ENCODE measurements at regions not wholly inside any gene's neighbourhood (a gene's known extent, or its start where the extent isn't known, plus 50 kb on each side); places are given as distances from the start of the nearest gene placed in this dataset.

- no peak overlapping the region for H3K4me3 ChIP-seq
- WGBS, 2 donors, result 87 to 93% methylated on average over 31 to 45 of the region's 58 CpGs
- DNase-seq, result peak in 1 of 2 donors; percentile 69
- no peak overlapping the region for H3K27ac ChIP-seq
- H3K27me3 ChIP-seq, result no peaks in the 10 kb centered on the region
- TF ChIP-seq POLR2AphosphoS5 (IDR thresholded peaks at IDR 0.05), result no peak
- TF ChIP-seq EP300 (IDR thresholded peaks at IDR 0.05), result no peak
- no peak for TF ChIP-seq POLR2A (IDR thresholded peaks at IDR 0.05)
- no peak for TF ChIP-seq CTCF (IDR thresholded peaks at IDR 0.05)
- ATAC-seq (ENCODE audit: low FRiP score in 2 of 2), result peak; percentile 19 to 28
- H3K36me3 ChIP-seq, result no peaks in the 10 kb centered on the region
- H3K4me1 ChIP-seq, result no peaks in the 10 kb centered on the region
- peaks cover 0 to 28% (median 11%) of the 10 kb centered on the region in 4 donors for H3K9me3 ChIP-seq
These were observed 1060.2 kb downstream of the TECRL start for GRCh38 chr4:63348735-63349673.

- H3K4me3 ChIP-seq, result no peak overlapping the region
- H3K27ac ChIP-seq, result no peak overlapping the region
- no peaks in the 10 kb centered on the region for H3K27me3 ChIP-seq
- H3K4me1 ChIP-seq, result no peaks in the 10 kb centered on the region
- no peak for ATAC-seq (ENCODE audit: low FRiP score in 2 of 2)
- H3K9me3 ChIP-seq, result peaks cover 3 to 10% (median 7%) of the 10 kb centered on the region in 4 donors
- no peaks in the 10 kb centered on the region for H3K36me3 ChIP-seq
- WGBS, 2 donors, result 57 to 74% methylated on average over 1 of the region's 1 CpG
- no peak for DNase-seq
- TF ChIP-seq EP300 (IDR thresholded peaks at IDR 0.05) (no peak), POLR2A (IDR thresholded peaks at IDR 0.05) (no peak), CTCF (IDR thresholded peaks at IDR 0.05) (no peak), POLR2AphosphoS5 (IDR thresholded peaks at IDR 0.05) (no peak)
These were observed 1084.1 kb downstream of the TECRL start for GRCh38 chr4:63325140-63325539.

GRCh38 chr4:63316633-63317032 is 1092.6 kb downstream of the TECRL start:
- no peaks in the 10 kb centered on the region for H3K36me3 ChIP-seq

GRCh38 chr4:63315651-63316050 is 1093.6 kb downstream of the TECRL start:
- H3K9me3 ChIP-seq, result no peaks in the 10 kb centered on the region
- H3K27ac ChIP-seq, result no peak overlapping the region
- no peak for ATAC-seq (ENCODE audit: low FRiP score in 2 of 2)
- no peaks in the 10 kb centered on the region for H3K36me3 ChIP-seq
- no peak overlapping the region for H3K4me3 ChIP-seq
- WGBS, 2 donors, result 54 to 56% methylated on average over 2 of the region's 2 CpGs
- no peaks in the 10 kb centered on the region for H3K27me3 ChIP-seq
- TF ChIP-seq EP300 (IDR thresholded peaks at IDR 0.05), result no peak
- TF ChIP-seq POLR2A (IDR thresholded peaks at IDR 0.05), result no peak
- no peak for DNase-seq
- no peaks in the 10 kb centered on the region for H3K4me1 ChIP-seq

More at GRCh38 chr4:63316633-63317032, 1092.6 kb downstream of the TECRL start:
- H3K4me1 ChIP-seq, result no peaks in the 10 kb centered on the region
- no peak overlapping the region for H3K27ac ChIP-seq
- no peak for DNase-seq
- H3K27me3 ChIP-seq, result no peaks in the 10 kb centered on the region
- no peak for TF ChIP-seq POLR2AphosphoS5 (IDR thresholded peaks at IDR 0.05)
- TF ChIP-seq POLR2A (IDR thresholded peaks at IDR 0.05), result no peak
- TF ChIP-seq EP300 (IDR thresholded peaks at IDR 0.05), result no peak
- TF ChIP-seq CTCF (IDR thresholded peaks at IDR 0.05), result no peak
- H3K4me3 ChIP-seq, result no peak overlapping the region
- no peaks in the 10 kb centered on the region for H3K9me3 ChIP-seq
- no peak for ATAC-seq (ENCODE audit: low FRiP score in 2 of 2)
- 0% methylated on average over 1 of the region's 1 CpG for WGBS, 2 donors

- no peak for ATAC-seq (ENCODE audit: low FRiP score in 2 of 2)
- H3K36me3 ChIP-seq, result no peaks in the 10 kb centered on the region
- H3K27me3 ChIP-seq, result no peaks in the 10 kb centered on the region
- no peak for TF ChIP-seq CTCF (IDR thresholded peaks at IDR 0.05)
- TF ChIP-seq POLR2A (IDR thresholded peaks at IDR 0.05), result no peak
- TF ChIP-seq POLR2AphosphoS5 (IDR thresholded peaks at IDR 0.05), result no peak
- no peak for TF ChIP-seq EP300 (IDR thresholded peaks at IDR 0.05)
- no peaks in the 10 kb centered on the region for H3K4me1 ChIP-seq
- H3K27ac ChIP-seq, result no peak overlapping the region
- H3K9me3 ChIP-seq, result peaks cover 0 to 3% (median 0%) of the 10 kb centered on the region in 4 donors
- no peak overlapping the region for H3K4me3 ChIP-seq
- DNase-seq, result no peak
These were observed 1100.6 kb downstream of the TECRL start for GRCh38 chr4:63308697-63309096.
